Body of pancreas (tissue), 4 donors: ENCODE measurements at regions not wholly inside any gene's neighbourhood (a gene's known extent, or its start where the extent isn't known, plus 50 kb on each side); places are given as distances from the start of the nearest gene placed in this dataset.

Experiments
- CTCF ChIP-seq, 7 experiments: fragments of 450-650 bp in 4 of 7; fragments of 200-600 bp in 3 of 7; sonication (generic) in 3 of 7; IDR thresholded peaks; one replicate each; pipeline ENCODE4 v1.5.1; 2016 to 2019; ENCODE audit warnings: antibody characterized with exemption in 7 of 7
- POLR2A ChIP-seq, 3 donors: fragments of 450-650 bp; IDR thresholded peaks; one replicate each; pipeline ENCODE4 v1.6.1; 2016; ENCODE audit warnings: antibody characterized with exemption in 3 of 3, mild to moderate bottlenecking in 2 of 3

GRCh38 chr17:69913216-69913615 is 161.8 kb upstream of the KCNJ16 start:
- TF ChIP-seq CTCF (IDR thresholded peaks at IDR 0.05) = no peak
- no peak for TF ChIP-seq POLR2A (IDR thresholded peaks at IDR 0.05)
